ENCODE measurements at regions not wholly inside any gene's neighbourhood (a gene's known extent, or its start where the extent isn't known, plus 50 kb on each side); places are given as distances from the start of the nearest gene placed in this dataset.

DNA sequence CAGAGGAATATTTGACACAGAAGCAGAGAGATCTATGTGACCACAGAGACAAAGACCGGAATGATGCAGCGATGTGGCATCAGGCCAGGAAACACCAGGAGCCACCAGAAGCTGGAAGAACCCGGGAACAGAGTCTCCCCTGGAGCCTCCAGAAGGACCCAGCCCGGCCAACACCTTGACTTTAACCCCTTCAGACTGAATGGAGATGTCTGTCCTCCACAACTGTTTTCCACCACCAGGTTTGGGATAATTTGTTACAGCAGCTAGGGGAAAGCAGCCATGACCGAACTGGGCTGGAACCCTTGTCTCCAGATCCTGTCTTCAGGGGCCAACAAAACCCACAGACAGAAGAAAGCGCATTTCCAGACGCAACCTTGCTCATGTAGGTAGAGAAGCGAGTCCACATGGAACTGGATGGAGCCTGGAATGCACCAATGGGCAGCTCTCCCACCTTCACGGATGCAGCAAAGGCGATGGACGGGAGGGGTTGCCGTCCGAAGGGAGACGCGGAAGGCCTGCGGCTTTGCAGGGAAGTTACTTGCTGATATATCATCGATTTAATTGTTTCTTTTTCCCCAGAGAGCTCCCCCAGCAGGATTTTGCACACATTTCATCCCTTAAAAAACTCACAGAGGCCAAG is 396.6 kb downstream of the NPHP4 start:
- Histone ChIP-seq H3K36me3 (ENCODE audit: control insufficient read depth in 1 of 2, insufficient read depth in 2 of 2, low read length in 2 of 2) (no peaks in the 10 kb centered on the region), H3K4me1 (ENCODE audit: control insufficient read depth in 1 of 2, insufficient read depth in 2 of 2, low read length in 2 of 2) (no peaks in the 10 kb centered on the region), H3K27me3 (ENCODE audit: low read depth, low read length) (peaks cover 3% of the 10 kb centered on the region), H3K27ac (ENCODE audit: low read length) (no peak overlapping the region), H3K9me3 (ENCODE audit: control insufficient read depth in 1 of 2, low read length in 2 of 2) (peaks cover 0 to 15% of the 10 kb centered on the region in 2 donors), H3K4me3 (ENCODE audit: low read depth in 1 of 2, low read length in 2 of 2) (no peak overlapping the region)

DNA sequence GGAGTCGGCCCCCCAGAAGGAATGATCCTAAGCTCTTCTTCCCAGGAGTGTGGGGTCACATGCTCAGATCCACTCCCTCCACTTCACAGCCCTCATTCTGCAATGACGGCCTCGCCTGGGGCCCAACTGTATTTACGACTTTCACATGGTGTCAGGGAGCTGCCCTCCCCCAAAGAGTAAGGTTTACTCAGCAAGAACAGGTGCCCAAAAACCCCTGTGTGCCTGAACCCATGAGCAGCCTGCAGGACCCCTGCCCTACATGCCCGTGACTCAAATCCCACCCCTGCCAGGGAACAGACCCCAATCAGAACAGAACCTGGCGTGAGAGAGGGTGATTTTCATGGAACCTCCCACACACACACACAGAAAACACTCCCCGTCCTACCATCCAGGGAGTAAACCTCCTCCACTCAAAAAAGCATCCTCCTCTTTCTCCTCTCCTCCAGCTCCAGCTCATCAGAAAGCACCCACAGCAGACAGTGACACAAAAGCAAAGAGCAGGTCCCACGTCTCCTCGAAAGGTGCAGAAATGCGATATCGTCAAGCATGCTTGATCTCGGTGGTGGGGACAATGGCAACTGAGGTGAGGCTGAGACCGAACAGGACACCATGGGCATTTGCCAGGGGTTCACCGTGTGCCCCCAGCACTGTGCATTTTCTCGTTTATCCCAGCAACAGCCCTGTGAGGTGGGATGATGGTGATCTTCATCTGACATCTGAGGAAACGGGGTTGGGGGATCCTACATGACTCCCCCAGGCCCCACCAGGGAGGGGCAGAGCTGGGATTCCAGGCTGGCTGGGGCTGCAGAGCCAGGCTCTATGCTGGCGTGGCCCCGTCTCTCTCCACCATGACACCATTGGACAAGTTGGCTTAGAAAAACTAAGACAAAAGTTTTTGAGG is 397.9 kb downstream of the NPHP4 start:
- H3K4me3 ChIP-seq (ENCODE audit: low read depth in 1 of 2, low read length in 2 of 2) = no peak overlapping the region
- peaks cover 0 to 22% of the 10 kb centered on the region in 2 donors for H3K9me3 ChIP-seq (ENCODE audit: control insufficient read depth in 1 of 2, low read length in 2 of 2)
- no peaks in the 10 kb centered on the region for H3K4me1 ChIP-seq (ENCODE audit: control insufficient read depth in 1 of 2, insufficient read depth in 2 of 2, low read length in 2 of 2)
- H3K36me3 ChIP-seq (ENCODE audit: control insufficient read depth in 1 of 2, insufficient read depth in 2 of 2, low read length in 2 of 2) = no peaks in the 10 kb centered on the region
- no peak overlapping the region for H3K27ac ChIP-seq (ENCODE audit: low read length)
- no peaks in the 10 kb centered on the region for H3K27me3 ChIP-seq (ENCODE audit: low read depth, low read length)

DNA sequence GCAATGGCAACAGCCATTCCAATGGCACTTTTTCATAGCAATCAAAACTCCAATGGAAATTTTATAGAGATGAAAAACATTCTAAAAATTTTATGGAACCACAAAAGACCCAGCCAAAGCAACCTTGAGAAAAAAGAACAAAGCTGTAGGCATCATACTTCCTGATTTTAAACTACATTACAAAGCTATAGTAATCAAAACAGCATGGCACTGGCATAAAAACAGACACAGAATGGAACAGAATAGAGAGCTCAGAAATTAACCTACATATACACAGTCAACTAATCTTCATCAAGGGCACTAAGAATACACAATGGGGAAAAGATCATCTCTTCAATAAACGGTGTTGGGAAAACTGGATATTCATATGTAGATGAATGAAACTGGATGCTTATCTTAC is 401.5 kb downstream of the NPHP4 start:
- Histone ChIP-seq H3K27me3 (ENCODE audit: low read depth, low read length) (no peaks in the 10 kb centered on the region), H3K36me3 (ENCODE audit: control insufficient read depth in 1 of 2, insufficient read depth in 2 of 2, low read length in 2 of 2) (no peaks in the 10 kb centered on the region), H3K4me1 (ENCODE audit: control insufficient read depth in 1 of 2, insufficient read depth in 2 of 2, low read length in 2 of 2) (no peaks in the 10 kb centered on the region), H3K4me3 (ENCODE audit: low read depth in 1 of 2, low read length in 2 of 2) (no peak overlapping the region), H3K9me3 (ENCODE audit: control insufficient read depth in 1 of 2, low read length in 2 of 2) (peaks cover 0 to 22% of the 10 kb centered on the region in 2 donors), H3K27ac (ENCODE audit: low read length) (no peak overlapping the region)

DNA sequence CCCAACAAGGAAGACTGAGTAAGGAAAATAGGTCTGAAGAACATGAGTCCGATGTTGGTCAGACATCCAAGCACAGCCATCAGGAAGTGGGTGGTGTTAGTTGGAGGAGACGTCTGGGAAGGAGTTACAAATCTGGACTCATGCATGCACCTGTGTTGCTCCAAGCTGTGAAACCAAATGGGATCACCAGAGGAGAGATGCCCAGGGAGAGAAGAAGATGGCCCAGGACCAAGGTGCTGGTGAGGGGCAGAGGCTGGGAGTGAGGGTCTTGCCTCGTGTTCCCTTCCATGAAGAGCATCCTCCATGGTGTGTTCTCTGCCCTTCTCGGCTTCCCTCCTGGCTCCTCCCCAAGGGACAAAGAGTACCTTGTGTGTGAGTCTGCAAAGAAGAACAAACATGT is 405.6 kb downstream of the NPHP4 start:
- no peaks in the 10 kb centered on the region for H3K4me1 ChIP-seq (ENCODE audit: control insufficient read depth in 1 of 2, insufficient read depth in 2 of 2, low read length in 2 of 2)
- peaks cover 0 to 17% of the 10 kb centered on the region in 2 donors for H3K9me3 ChIP-seq (ENCODE audit: control insufficient read depth in 1 of 2, low read length in 2 of 2)
- no peak overlapping the region for H3K4me3 ChIP-seq (ENCODE audit: low read depth in 1 of 2, low read length in 2 of 2)
- H3K27ac ChIP-seq (ENCODE audit: low read length) = no peak overlapping the region
- no peaks in the 10 kb centered on the region for H3K27me3 ChIP-seq (ENCODE audit: low read depth, low read length)
- H3K36me3 ChIP-seq (ENCODE audit: control insufficient read depth in 1 of 2, insufficient read depth in 2 of 2, low read length in 2 of 2) = no peaks in the 10 kb centered on the region

DNA sequence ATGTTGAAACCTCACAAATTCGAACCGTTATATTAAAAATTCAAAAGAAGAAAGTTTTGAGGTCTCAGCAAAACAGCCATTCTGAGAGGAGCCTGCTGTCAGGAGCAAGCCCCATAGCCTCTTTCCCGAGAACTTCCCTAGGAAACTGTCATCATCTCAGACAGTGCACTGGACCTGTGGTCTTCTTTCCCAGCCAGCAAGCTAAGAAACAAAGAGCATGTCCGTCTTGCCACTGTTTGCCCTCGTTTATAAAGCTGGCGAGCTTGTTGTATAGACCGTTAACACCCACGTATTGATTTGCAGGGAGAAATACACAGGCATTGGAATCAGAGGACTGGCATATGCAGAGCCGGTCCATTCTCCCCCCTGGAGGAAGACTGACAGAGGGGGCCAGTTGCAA is 407.0 kb downstream of the NPHP4 start:
- no peaks in the 10 kb centered on the region for H3K36me3 ChIP-seq (ENCODE audit: control insufficient read depth in 1 of 2, insufficient read depth in 2 of 2, low read length in 2 of 2)
- no peak overlapping the region for H3K27ac ChIP-seq (ENCODE audit: low read length)
- H3K27me3 ChIP-seq (ENCODE audit: low read depth, low read length) = no peaks in the 10 kb centered on the region
- H3K9me3 ChIP-seq (ENCODE audit: control insufficient read depth in 1 of 2, low read length in 2 of 2) = peaks cover 0 to 5% of the 10 kb centered on the region in 2 donors
- H3K4me1 ChIP-seq (ENCODE audit: control insufficient read depth in 1 of 2, insufficient read depth in 2 of 2, low read length in 2 of 2) = no peaks in the 10 kb centered on the region
- H3K4me3 ChIP-seq (ENCODE audit: low read depth in 1 of 2, low read length in 2 of 2) = no peak overlapping the region

DNA sequence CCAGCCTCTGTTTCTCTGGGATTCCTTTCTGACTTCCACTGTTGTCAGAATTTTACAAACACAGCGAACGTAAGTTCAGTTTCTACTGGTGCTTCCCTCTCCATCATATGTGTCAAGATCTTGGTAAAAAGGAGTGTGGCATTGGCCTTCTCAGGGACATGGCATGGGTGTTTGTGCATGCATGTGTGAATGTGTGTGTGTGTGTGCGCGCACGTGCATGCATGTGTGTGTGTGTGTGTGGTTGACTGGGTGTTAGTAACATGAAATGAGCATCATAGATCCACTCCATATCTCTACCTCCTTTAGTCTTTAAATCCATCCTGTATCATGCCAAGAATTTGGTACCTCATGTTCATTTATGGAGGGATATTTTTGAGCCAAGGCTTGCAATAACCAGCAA is 411.3 kb downstream of the NPHP4 start:
- no peaks in the 10 kb centered on the region for H3K36me3 ChIP-seq (ENCODE audit: control insufficient read depth in 1 of 2, insufficient read depth in 2 of 2, low read length in 2 of 2)
- no peaks in the 10 kb centered on the region for H3K27me3 ChIP-seq (ENCODE audit: low read depth, low read length)

DNA sequence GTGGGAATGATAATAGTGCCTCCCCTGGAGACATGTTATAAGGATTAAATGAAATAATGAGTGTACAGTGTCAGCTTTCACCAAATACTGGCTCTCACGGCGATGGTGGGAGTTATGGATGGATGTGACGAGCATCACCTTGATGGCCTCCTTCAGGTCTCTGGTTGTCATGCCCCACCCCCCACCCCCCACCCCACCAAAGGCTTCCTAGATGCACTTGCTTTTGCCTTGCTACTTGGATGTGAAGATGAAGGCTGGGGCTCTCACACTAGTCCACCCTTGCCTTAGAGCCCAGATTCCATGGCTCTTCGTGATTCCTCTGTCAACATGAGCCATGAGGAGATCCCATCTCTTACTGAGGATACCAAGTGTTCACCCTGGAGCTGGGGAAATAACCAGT is 412.3 kb downstream of the NPHP4 start:
- Histone ChIP-seq H3K27ac (ENCODE audit: low read length) (no peak overlapping the region), H3K4me1 (ENCODE audit: control insufficient read depth in 1 of 2, insufficient read depth in 2 of 2, low read length in 2 of 2) (no peaks in the 10 kb centered on the region), H3K9me3 (ENCODE audit: control insufficient read depth in 1 of 2, low read length in 2 of 2) (no peaks in the 10 kb centered on the region), H3K27me3 (ENCODE audit: low read depth, low read length) (no peaks in the 10 kb centered on the region), H3K36me3 (ENCODE audit: control insufficient read depth in 1 of 2, insufficient read depth in 2 of 2, low read length in 2 of 2) (no peaks in the 10 kb centered on the region), H3K4me3 (ENCODE audit: low read depth in 1 of 2, low read length in 2 of 2) (no peak overlapping the region)

More for the DNA sequence above, 411.3 kb downstream of the NPHP4 start:
- Histone ChIP-seq H3K4me3 (ENCODE audit: low read depth in 1 of 2, low read length in 2 of 2) (no peak overlapping the region), H3K27ac (ENCODE audit: low read length) (no peak overlapping the region), H3K4me1 (ENCODE audit: control insufficient read depth in 1 of 2, insufficient read depth in 2 of 2, low read length in 2 of 2) (no peaks in the 10 kb centered on the region), H3K9me3 (ENCODE audit: control insufficient read depth in 1 of 2, low read length in 2 of 2) (no peaks in the 10 kb centered on the region)

DNA sequence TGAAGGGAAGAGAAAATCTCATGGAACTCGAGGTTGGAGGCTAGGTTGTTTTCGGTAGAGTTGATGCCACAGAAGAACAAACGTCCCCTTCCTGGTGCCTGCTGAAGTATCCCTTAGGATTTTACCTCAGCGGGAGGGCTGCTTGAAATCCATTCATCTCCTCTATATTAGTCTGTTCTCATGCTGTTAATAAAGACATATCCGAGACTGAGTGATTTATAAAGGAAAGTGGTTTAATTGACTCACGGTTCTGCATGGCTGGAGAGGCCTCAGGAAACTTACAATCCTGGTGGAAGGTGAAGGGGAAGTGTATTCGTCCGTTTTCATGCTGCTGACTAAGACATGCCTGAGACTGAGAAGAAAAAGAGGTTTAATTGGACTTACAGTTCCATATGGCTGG is 413.5 kb downstream of the NPHP4 start:
- H3K4me3 ChIP-seq (ENCODE audit: low read depth in 1 of 2, low read length in 2 of 2) = no peak overlapping the region
- H3K36me3 ChIP-seq (ENCODE audit: control insufficient read depth in 1 of 2, insufficient read depth in 2 of 2, low read length in 2 of 2) = no peaks in the 10 kb centered on the region
- H3K27me3 ChIP-seq (ENCODE audit: low read depth, low read length) = no peaks in the 10 kb centered on the region
- no peaks in the 10 kb centered on the region for H3K4me1 ChIP-seq (ENCODE audit: control insufficient read depth in 1 of 2, insufficient read depth in 2 of 2, low read length in 2 of 2)
- H3K27ac ChIP-seq (ENCODE audit: low read length) = no peak overlapping the region
- no peaks in the 10 kb centered on the region for H3K9me3 ChIP-seq (ENCODE audit: control insufficient read depth in 1 of 2, low read length in 2 of 2)

DNA sequence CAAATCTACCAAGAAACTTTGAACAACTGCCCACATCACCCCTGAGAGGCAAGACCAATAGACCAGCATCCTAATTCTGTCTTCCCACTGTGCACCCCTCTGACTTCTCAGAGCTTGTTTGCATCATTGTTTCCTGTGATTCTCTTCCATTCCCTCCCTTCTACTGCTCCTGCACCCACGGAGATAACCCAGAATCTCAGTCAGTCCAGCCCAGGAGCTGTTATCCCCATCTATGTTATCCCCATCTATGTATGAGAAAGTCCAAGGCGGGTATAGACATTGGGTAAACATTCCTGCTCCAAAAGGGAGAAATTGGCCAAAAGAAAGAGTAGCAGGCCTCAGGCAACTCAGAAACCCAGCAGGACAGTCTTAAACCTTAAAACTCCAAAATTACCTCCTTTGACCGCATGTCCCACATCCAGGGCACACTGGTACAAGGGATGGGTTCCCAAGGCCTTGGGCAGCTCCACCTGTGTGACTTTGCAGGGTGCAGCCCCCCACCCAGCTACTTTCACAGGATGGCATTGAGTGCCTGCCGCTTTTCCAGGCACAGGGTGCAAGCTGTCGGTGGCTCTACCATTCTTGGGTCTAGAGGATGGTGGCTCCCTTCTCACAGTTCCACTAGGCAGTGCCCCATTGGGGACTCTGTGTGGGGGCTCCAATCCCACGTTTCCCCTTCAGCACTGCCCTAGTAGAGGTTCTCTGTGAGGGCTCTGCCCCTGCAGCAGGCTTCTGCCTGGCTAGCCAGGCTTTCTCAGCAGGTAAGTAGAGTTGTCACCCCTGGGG is 414.8 kb downstream of the NPHP4 start:
- Histone ChIP-seq H3K27me3 (ENCODE audit: low read depth, low read length) (no peaks in the 10 kb centered on the region), H3K36me3 (ENCODE audit: control insufficient read depth in 1 of 2, insufficient read depth in 2 of 2, low read length in 2 of 2) (no peaks in the 10 kb centered on the region), H3K4me1 (ENCODE audit: control insufficient read depth in 1 of 2, insufficient read depth in 2 of 2, low read length in 2 of 2) (no peaks in the 10 kb centered on the region), H3K4me3 (ENCODE audit: low read depth in 1 of 2, low read length in 2 of 2) (no peak overlapping the region), H3K27ac (ENCODE audit: low read length) (no peak overlapping the region), H3K9me3 (ENCODE audit: control insufficient read depth in 1 of 2, low read length in 2 of 2) (no peaks in the 10 kb centered on the region)

DNA sequence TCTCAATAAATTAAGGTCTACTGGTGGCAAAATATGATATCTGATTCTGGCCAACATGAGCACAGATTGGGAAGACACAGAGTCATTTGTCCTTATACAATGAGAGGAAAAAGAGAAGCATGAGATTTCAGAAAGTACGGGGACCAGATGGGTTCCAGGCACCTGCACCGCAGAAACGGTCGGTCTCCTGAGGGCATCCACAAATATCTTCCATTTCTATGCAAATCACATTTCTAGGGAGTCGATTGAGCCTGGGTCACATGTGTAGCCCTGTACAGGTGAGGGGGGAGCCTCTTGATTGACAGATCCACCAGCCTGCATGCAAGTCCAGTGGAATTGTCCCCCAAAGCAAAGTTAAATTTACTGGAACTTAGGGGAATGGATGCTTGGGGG is 415.6 kb downstream of the NPHP4 start:
- Histone ChIP-seq H3K4me3 (ENCODE audit: low read depth in 1 of 2, low read length in 2 of 2) (no peak overlapping the region), H3K9me3 (ENCODE audit: control insufficient read depth in 1 of 2, low read length in 2 of 2) (no peaks in the 10 kb centered on the region), H3K4me1 (ENCODE audit: control insufficient read depth in 1 of 2, insufficient read depth in 2 of 2, low read length in 2 of 2) (no peaks in the 10 kb centered on the region), H3K27me3 (ENCODE audit: low read depth, low read length) (no peaks in the 10 kb centered on the region), H3K36me3 (ENCODE audit: control insufficient read depth in 1 of 2, insufficient read depth in 2 of 2, low read length in 2 of 2) (no peaks in the 10 kb centered on the region), H3K27ac (ENCODE audit: low read length) (no peak overlapping the region)

DNA sequence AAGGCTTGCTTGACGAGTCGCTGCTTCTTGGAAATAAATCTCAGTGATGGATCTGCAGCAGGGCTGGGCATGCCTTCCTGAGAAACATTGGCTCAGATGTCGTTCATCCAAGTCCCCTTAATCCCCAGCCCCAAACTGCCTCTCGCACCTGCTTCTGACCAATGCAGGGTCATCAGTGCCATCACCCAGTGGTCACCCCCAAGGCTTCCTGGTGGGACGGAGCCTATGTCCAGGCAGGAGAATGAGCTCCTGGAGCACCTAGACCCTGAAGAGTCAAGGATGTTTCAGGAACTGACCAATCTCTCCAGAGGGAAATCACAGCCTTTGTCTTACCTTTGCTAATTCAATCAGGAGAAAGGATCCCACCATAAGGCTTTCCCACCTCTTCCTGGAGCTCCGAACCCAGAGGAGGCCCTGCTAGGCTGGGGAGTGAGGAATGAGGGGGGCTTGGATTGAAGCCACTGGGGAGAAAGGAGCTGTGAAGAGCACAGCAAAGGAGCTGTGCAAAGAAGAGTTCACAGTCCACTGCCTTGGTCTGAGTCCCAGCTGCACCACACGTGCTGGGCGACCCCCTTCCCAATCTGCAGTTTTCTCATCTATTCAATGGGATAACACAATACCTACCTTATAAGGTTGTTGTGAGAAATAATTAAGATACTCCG is 416.1 kb downstream of the NPHP4 start:
- no peak overlapping the region for H3K4me3 ChIP-seq (ENCODE audit: low read depth in 1 of 2, low read length in 2 of 2)
- H3K4me1 ChIP-seq (ENCODE audit: control insufficient read depth in 1 of 2, insufficient read depth in 2 of 2, low read length in 2 of 2) = no peaks in the 10 kb centered on the region
- no peaks in the 10 kb centered on the region for H3K9me3 ChIP-seq (ENCODE audit: control insufficient read depth in 1 of 2, low read length in 2 of 2)
- H3K36me3 ChIP-seq (ENCODE audit: control insufficient read depth in 1 of 2, insufficient read depth in 2 of 2, low read length in 2 of 2) = no peaks in the 10 kb centered on the region
- no peaks in the 10 kb centered on the region for H3K27me3 ChIP-seq (ENCODE audit: low read depth, low read length)
- no peak overlapping the region for H3K27ac ChIP-seq (ENCODE audit: low read length)

Measured in muscle layer of duodenum (tissue), 2 donors.